ENCODE measurements at regions not wholly inside any gene's neighbourhood (a gene's known extent, or its start where the extent isn't known, plus 50 kb on each side); places are given as distances from the start of the nearest gene placed in this dataset.

DNA sequence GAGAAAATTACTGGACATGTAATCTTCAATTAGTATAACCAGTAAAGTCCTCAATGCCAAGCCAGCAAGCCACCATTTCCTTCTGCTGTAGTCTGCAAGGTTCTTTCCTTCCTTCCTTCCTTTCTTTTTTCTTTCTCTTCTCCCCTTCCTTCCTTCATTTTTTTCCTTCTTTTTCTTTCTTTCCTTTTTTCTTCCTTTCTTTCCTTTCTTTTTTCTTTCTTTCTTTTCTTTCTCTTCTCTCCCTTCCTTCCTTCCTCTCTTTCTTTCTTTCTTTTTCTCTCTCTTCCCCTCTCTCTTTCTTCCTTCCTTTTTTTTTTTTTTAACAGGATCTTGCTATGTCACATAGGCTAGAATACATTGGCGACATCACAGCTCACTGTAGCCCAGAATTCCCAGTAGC lies 369.8 kb downstream of the SEMA3D start:
- TF ChIP-seq, protein P1, sequence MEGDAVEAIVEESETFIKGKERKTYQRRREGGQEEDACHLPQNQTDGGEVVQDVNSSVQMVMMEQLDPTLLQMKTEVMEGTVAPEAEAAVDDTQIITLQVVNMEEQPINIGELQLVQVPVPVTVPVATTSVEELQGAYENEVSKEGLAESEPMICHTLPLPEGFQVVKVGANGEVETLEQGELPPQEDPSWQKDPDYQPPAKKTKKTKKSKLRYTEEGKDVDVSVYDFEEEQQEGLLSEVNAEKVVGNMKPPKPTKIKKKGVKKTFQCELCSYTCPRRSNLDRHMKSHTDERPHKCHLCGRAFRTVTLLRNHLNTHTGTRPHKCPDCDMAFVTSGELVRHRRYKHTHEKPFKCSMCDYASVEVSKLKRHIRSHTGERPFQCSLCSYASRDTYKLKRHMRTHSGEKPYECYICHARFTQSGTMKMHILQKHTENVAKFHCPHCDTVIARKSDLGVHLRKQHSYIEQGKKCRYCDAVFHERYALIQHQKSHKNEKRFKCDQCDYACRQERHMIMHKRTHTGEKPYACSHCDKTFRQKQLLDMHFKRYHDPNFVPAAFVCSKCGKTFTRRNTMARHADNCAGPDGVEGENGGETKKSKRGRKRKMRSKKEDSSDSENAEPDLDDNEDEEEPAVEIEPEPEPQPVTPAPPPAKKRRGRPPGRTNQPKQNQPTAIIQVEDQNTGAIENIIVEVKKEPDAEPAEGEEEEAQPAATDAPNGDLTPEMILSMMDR (IDR thresholded peaks at IDR 0.05) = no peak
- TF ChIP-seq POLR2A (IDR thresholded peaks at IDR 0.05) = no peak
